Natural killer cell treated with Interleukin-12 subunit alpha and Interleukin-12 subunit beta and Interleukin-15 and Interleukin-18, amount 100 ng/mL, for 72 hours (primary cell): ENCODE measurements at regions not wholly inside any gene's neighbourhood (a gene's known extent, or its start where the extent isn't known, plus 50 kb on each side); places are given as distances from the start of the nearest gene placed in this dataset.

Experiments
- ATAC-seq, 2 donors: fragments of 150-1000 bp; cut with Tn5 transposase in 1 of 2; sonication (Bioruptor Pico), chemical (Tn5 transposase) in 1 of 2; 2 replicates each; pipeline ENCODE4 v1.10.0; 2021
- DNase-seq: peaks from one replicate; pipeline ENCODE4 v3.0.0; 2022; ENCODE audit warnings: low spot score
- H3K27ac Mint-ChIP-seq, 2 donors: 1 replicate in 1 of 2; 2 replicates in 1 of 2; pipeline ENCODE4 v1.8.0; 2022; ENCODE audit warnings: mixed read lengths in 2 of 2, mild to moderate bottlenecking in 1 of 2, moderate library complexity in 1 of 2
- H3K27me3 Mint-ChIP-seq, 2 donors: 1 replicate in 1 of 2; 2 replicates in 1 of 2; pipeline ENCODE4 v1.8.0; 2022; ENCODE audit warnings: mixed read lengths in 2 of 2
- H3K36me3 Mint-ChIP-seq: one replicate; pipeline ENCODE4 v1.8.0; 2022; ENCODE audit warnings: mixed read lengths
- H3K4me1 Mint-ChIP-seq, 2 donors: 1 replicate in 1 of 2; 2 replicates in 1 of 2; pipeline ENCODE4 v1.8.0; 2022; ENCODE audit warnings: low read depth in 2 of 2, mixed read lengths in 2 of 2, mild to moderate bottlenecking in 1 of 2
- H3K4me3 Mint-ChIP-seq: one replicate; pipeline ENCODE4 v1.8.0; 2022; ENCODE audit warnings: mixed read lengths
- H3K9me3 Mint-ChIP-seq: 2 replicates; pipeline ENCODE4 v1.8.0; 2022; ENCODE audit warnings: mixed read lengths

- Mint-ChIP-seq H3K36me3 (no peaks in the 10 kb centered on the region), H3K4me3 (no peak overlapping the region), H3K4me1 (no peaks in the 10 kb centered on the region), H3K27ac (no peak overlapping the region), H3K27me3 (no peaks in the 10 kb centered on the region), H3K9me3 (peaks cover 3% of the 10 kb centered on the region)
- ATAC-seq (no peak), DNase-seq (no peak)
Measured at GRCh38 chr11:16410479-16410878, 54.1 kb upstream of the SOX6 start.

GRCh38 chr11:16408619-16409018 lies 52.3 kb upstream of the SOX6 start:
- no peak overlapping the region for H3K4me3 Mint-ChIP-seq
- DNase-seq, result no peak
- no peak overlapping the region for H3K27ac Mint-ChIP-seq
- no peak for ATAC-seq
- no peaks in the 10 kb centered on the region for H3K27me3 Mint-ChIP-seq
- peaks cover 3% of the 10 kb centered on the region for H3K9me3 Mint-ChIP-seq
- H3K36me3 Mint-ChIP-seq, result no peaks in the 10 kb centered on the region
- no peaks in the 10 kb centered on the region for H3K4me1 Mint-ChIP-seq

GRCh38 chr11:16406226-16406625 lies 49.9 kb upstream of the SOX6 start:
- no peak for ATAC-seq
- no peaks in the 10 kb centered on the region for H3K36me3 Mint-ChIP-seq

More at GRCh38 chr11:16406226-16406625, 49.9 kb upstream of the SOX6 start:
- Mint-ChIP-seq H3K4me1 (no peaks in the 10 kb centered on the region), H3K27me3 (no peaks in the 10 kb centered on the region), H3K4me3 (no peak overlapping the region), H3K9me3 (peaks cover 3% of the 10 kb centered on the region), H3K27ac (no peak overlapping the region)
- no peak for DNase-seq
